Brain microvascular endothelial cell (primary cell): ENCODE measurements at regions not wholly inside any gene's neighbourhood (a gene's known extent, or its start where the extent isn't known, plus 50 kb on each side); places are given as distances from the start of the nearest gene placed in this dataset.

Source experiments
- DNase-seq: peaks from one replicate; pipeline ENCODE4 v3.0.0-alpha.2; 2020
- H3K27ac ChIP-seq: fragments of 250-450 bp; sonication (Bioruptor Pico); 2 replicates; pipeline ENCODE4 v1.5.1; 2020; ENCODE audit warnings: mild to moderate bottlenecking, moderate library complexity
- H3K27me3 ChIP-seq: fragments of 250-450 bp; sonication (Bioruptor Pico); replicated peaks from 2 replicates; pipeline ENCODE4 v1.5.1; 2020; ENCODE audit warnings: mild to moderate bottlenecking
- H3K36me3 ChIP-seq: fragments of 250-450 bp; sonication (Bioruptor Pico); replicated peaks from 2 replicates; pipeline ENCODE4 v1.5.1; 2020; ENCODE audit warnings: mild to moderate bottlenecking
- H3K4me3 ChIP-seq: 2 replicates; pipeline ENCODE4 v1.5.1; 2011; ENCODE audit warnings: low read depth, mild to moderate bottlenecking, control low read depth, low read length, moderate library complexity
- CTCF ChIP-seq: IDR thresholded peaks from 2 replicates; pipeline ENCODE4 v1.5.1; 2011; ENCODE audit warnings: low read depth, mild to moderate bottlenecking, moderate library complexity, low read length, control low read depth, inconsistent platforms; ENCODE audit errors: missing control alignments
- in situ Hi-C: cut with HindIII; loops from 2 replicates; pipeline ENCODE4 v1.10.0; 2017; ENCODE audit warnings: low sequenced_read_pairs, low pct_ligation_motif_present

GRCh38 chr2:108165729-108166128 is 74.0 kb upstream of the SULT1C3 start:
- Histone ChIP-seq H3K27ac (no peak overlapping the region), H3K36me3 (no peaks in the 10 kb centered on the region), H3K27me3 (no peaks in the 10 kb centered on the region), H3K4me3 (no peak overlapping the region)
- DNase-seq = no peak
- no peak for TF ChIP-seq CTCF
- in situ Hi-C loops = no loop called here

- H3K27me3 ChIP-seq = no peaks in the 10 kb centered on the region
- in situ Hi-C loops = no loop called here
- no peak for DNase-seq
- H3K36me3 ChIP-seq = no peaks in the 10 kb centered on the region
- H3K4me3 ChIP-seq = no peak overlapping the region
- TF ChIP-seq CTCF = no peak
- H3K27ac ChIP-seq = no peak overlapping the region
These were observed 72.1 kb upstream of the SULT1C3 start for GRCh38 chr2:108167699-108168098.

GRCh38 chr2:108169982-108170625 is 69.7 kb upstream of the SULT1C3 start:
- H3K36me3 ChIP-seq = no peaks in the 10 kb centered on the region
- in situ Hi-C loops = no loop called here
- no peak for DNase-seq
- H3K27ac ChIP-seq = no peak overlapping the region
- H3K4me3 ChIP-seq = no peak overlapping the region
- peak; percentile 41 for TF ChIP-seq CTCF
- H3K27me3 ChIP-seq = no peaks in the 10 kb centered on the region

GRCh38 chr2:108171657-108172056 is 68.1 kb upstream of the SULT1C3 start:
- no peak for DNase-seq
- Histone ChIP-seq H3K4me3 (no peak overlapping the region), H3K27me3 (no peaks in the 10 kb centered on the region), H3K36me3 (no peaks in the 10 kb centered on the region), H3K27ac (no peak overlapping the region)
- no peak for TF ChIP-seq CTCF
- in situ Hi-C loops = no loop called here

GRCh38 chr2:108182489-108182888 is 57.3 kb upstream of the SULT1C3 start:
- DNase-seq = peak; percentile 55
- no peaks in the 10 kb centered on the region for H3K36me3 ChIP-seq
- H3K27ac ChIP-seq = no peak overlapping the region
- peak; percentile 57 for TF ChIP-seq CTCF
- no peaks in the 10 kb centered on the region for H3K27me3 ChIP-seq
- H3K4me3 ChIP-seq = no peak overlapping the region
- in situ Hi-C loops = no loop called here

- peak; percentile 64 for TF ChIP-seq CTCF
- Histone ChIP-seq H3K36me3 (no peaks in the 10 kb centered on the region), H3K27me3 (no peaks in the 10 kb centered on the region), H3K27ac (no peak overlapping the region), H3K4me3 (no peak overlapping the region)
- peak; percentile 46 for DNase-seq
- in situ Hi-C loops = no loop called here
These were observed 55.3 kb upstream of the SULT1C3 start for GRCh38 chr2:108184419-108184818.
